Neuron (in vitro differentiated cells): ENCODE measurements at regions not wholly inside any gene's neighbourhood (a gene's known extent, or its start where the extent isn't known, plus 50 kb on each side); places are given as distances from the start of the nearest gene placed in this dataset.

Source experiments
- H2AFZ ChIP-seq: one replicate; pipeline ENCODE4 v1.6.1; 2013; ENCODE audit warnings: low read depth, mild to moderate bottlenecking, inconsistent platforms, low read length, moderate library complexity
- H3K27me3 ChIP-seq: one replicate; pipeline ENCODE4 v1.6.1; 2013; ENCODE audit warnings: low read length; ENCODE audit not compliant: insufficient read depth
- H3K36me3 ChIP-seq: one replicate; pipeline ENCODE4 v1.6.1; 2013; ENCODE audit warnings: low read length; ENCODE audit not compliant: insufficient read depth
- H3K4me1 ChIP-seq: one replicate; pipeline ENCODE4 v1.6.1; 2013; ENCODE audit warnings: low read length; ENCODE audit not compliant: insufficient read depth
- H3K4me3 ChIP-seq: 2 replicates; pipeline ENCODE4 v1.5.1; 2013; ENCODE audit warnings: mild to moderate bottlenecking, low read length, moderate library complexity
- H3K9me3 ChIP-seq: one replicate; pipeline ENCODE4 v1.6.1; 2013; ENCODE audit warnings: low read length

- Histone ChIP-seq H3K36me3 (no peaks in the 10 kb centered on the region), H3K27me3 (no peaks in the 10 kb centered on the region), H3K4me1 (no peaks in the 10 kb centered on the region), H2AFZ (no peak overlapping the region), H3K4me3 (no peak overlapping the region), H3K9me3 (no peaks in the 10 kb centered on the region)
Measured at GRCh38 chr9:75602060-75602459, 288.4 kb upstream of the PCSK5 start.

DNA sequence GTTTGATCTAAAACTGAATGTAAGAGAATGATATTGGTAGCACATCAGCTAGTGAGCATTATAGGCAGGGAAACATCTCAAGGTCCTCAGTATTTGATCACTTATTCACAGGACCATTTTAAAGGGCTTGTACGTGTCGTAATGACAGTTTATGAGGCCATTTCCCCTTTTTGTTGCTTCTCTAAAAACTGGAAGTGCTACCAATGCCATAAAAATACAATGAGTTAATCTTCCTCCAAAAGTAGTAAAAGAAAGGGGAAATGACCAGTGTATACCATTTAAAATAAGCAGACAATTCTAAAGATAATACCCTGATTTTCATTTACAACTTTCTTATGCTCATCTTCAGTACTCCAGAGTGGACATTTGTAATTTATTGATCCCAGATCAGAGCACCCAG, 285.8 kb upstream of the PCSK5 start:
- Histone ChIP-seq H3K27me3 (no peaks in the 10 kb centered on the region), H3K4me3 (no peak overlapping the region), H3K9me3 (no peaks in the 10 kb centered on the region), H3K4me1 (no peaks in the 10 kb centered on the region), H2AFZ (no peak overlapping the region), H3K36me3 (no peaks in the 10 kb centered on the region)

- H3K4me1 ChIP-seq: no peaks in the 10 kb centered on the region
- no peak overlapping the region for H2AFZ ChIP-seq
- no peak overlapping the region for H3K4me3 ChIP-seq
- H3K27me3 ChIP-seq: no peaks in the 10 kb centered on the region
- no peaks in the 10 kb centered on the region for H3K9me3 ChIP-seq
- H3K36me3 ChIP-seq: no peaks in the 10 kb centered on the region
Measured at GRCh38 chr9:75607521-75607920, 283.0 kb upstream of the PCSK5 start.

DNA sequence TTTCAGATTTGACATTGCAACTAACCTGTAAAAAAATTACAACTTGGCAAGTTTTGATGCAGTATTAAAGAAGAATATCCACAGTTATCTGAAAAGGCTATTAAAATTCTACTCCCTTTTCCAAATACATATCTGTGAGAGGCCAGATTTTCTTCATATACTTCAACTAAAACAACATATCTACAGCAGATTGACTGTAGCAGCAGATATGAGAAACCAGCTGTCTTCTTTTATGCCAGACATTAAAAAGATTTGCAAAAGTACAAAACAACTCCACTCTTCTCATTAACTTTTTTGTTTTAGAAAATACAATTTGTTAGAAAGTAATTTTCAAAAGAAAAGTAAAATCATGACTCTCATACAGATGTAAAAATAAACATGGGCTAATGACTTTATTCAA, 281.1 kb upstream of the PCSK5 start:
- H3K4me3 ChIP-seq: no peak overlapping the region
- H3K4me1 ChIP-seq: no peaks in the 10 kb centered on the region
- no peak overlapping the region for H2AFZ ChIP-seq
- H3K9me3 ChIP-seq: no peaks in the 10 kb centered on the region
- no peaks in the 10 kb centered on the region for H3K36me3 ChIP-seq
- no peaks in the 10 kb centered on the region for H3K27me3 ChIP-seq

DNA sequence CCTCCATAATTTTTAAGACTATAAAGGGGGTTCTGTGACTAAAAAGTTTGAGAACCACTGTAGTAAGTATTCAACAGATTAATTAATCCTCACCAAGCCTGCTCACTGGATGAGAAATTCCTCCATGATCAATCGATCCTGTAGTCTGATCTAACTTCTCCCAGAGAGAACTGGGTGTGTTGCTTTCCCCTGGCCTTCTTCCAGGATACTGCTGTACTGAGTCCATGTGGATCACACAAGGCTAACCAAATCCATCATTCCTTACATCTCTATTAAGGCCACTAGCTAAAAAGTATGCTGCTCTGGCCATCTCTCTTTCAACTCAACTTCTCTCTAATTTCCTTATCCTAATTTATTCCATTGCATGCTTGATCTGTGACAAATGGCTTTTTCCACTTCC, 280.2 kb upstream of the PCSK5 start:
- Histone ChIP-seq H2AFZ (no peak overlapping the region), H3K4me1 (no peaks in the 10 kb centered on the region), H3K4me3 (no peak overlapping the region), H3K27me3 (no peaks in the 10 kb centered on the region), H3K9me3 (no peaks in the 10 kb centered on the region), H3K36me3 (no peaks in the 10 kb centered on the region)

DNA sequence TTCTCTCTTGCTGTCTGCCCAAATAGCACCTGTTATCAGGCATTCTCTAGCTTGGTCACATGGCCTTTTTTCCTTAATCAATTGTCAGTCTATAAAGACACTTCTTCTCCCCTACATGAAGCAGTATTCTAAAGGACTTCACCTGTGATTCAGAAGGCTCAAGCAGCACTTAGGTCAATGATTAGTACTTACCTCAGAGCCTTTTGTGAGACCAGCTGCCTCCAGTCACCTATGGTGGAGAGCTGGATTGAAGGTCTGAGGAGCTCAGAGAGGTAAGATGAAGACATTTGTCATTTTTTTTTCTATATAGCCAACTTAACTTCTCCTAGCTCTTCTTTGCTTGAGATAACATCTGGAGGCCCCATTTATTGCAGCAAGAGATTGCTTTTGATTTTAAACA, 278.3 kb upstream of the PCSK5 start:
- Histone ChIP-seq H3K9me3 (no peaks in the 10 kb centered on the region), H2AFZ (no peak overlapping the region), H3K36me3 (no peaks in the 10 kb centered on the region), H3K4me3 (no peak overlapping the region), H3K4me1 (peaks cover 2% of the 10 kb centered on the region), H3K27me3 (no peaks in the 10 kb centered on the region)

DNA sequence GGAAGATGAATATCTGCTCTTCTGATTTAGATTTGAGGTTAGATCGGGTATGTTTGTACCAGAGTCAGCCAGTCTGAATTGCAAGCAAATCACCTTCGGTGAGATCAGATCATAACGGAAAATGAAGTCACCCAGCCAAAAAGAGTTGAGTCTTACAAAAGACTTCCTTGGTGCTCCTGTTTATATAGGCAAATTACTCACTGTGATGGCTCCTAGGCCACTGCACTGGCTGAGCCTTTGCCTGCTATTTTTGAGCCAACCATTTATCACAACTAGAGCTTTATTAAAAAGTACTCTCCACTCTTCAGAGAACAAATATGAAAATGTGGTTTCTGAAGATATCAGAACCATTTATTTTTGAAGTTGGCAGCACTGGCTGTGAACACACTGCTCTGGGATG, 277.7 kb upstream of the PCSK5 start:
- no peaks in the 10 kb centered on the region for H3K36me3 ChIP-seq
- H3K27me3 ChIP-seq: no peaks in the 10 kb centered on the region
- peaks cover 2% of the 10 kb centered on the region for H3K4me1 ChIP-seq

GRCh38 chr9:75615284-75615683, 275.2 kb upstream of the PCSK5 start:
- H3K9me3 ChIP-seq: no peaks in the 10 kb centered on the region
- no peaks in the 10 kb centered on the region for H3K27me3 ChIP-seq

More for the DNA sequence above, 277.7 kb upstream of the PCSK5 start:
- H2AFZ ChIP-seq: no peak overlapping the region
- no peak overlapping the region for H3K4me3 ChIP-seq
- H3K9me3 ChIP-seq: no peaks in the 10 kb centered on the region

DNA sequence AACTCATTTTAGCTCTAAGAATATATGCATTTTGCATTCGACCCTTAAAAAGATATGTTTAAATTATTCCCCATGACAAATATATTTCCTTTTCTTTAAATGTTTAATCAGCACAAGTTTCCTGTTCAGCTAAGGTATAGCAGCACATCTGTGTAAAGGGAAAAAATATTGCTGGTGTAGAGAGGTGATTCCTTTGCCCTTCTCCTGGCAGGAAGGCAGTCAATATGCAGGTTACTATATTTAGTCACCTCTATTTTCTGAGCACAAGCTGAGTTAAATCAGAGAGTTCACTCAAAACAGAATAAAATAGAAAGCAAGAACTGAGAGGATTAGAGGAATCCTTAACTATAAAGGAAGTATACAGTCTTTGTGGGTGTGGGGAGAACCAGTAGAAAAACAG, 274.4 kb upstream of the PCSK5 start:
- no peaks in the 10 kb centered on the region for H3K36me3 ChIP-seq
- peaks cover 2% of the 10 kb centered on the region for H3K4me1 ChIP-seq
- H3K9me3 ChIP-seq: no peaks in the 10 kb centered on the region
- H3K27me3 ChIP-seq: no peaks in the 10 kb centered on the region
- no peak overlapping the region for H2AFZ ChIP-seq
- no peak overlapping the region for H3K4me3 ChIP-seq

More at GRCh38 chr9:75615284-75615683, 275.2 kb upstream of the PCSK5 start:
- H2AFZ ChIP-seq: no peak overlapping the region
- peaks cover 2% of the 10 kb centered on the region for H3K4me1 ChIP-seq
- H3K36me3 ChIP-seq: no peaks in the 10 kb centered on the region
- H3K4me3 ChIP-seq: no peak overlapping the region

- Histone ChIP-seq H3K36me3 (no peaks in the 10 kb centered on the region), H3K9me3 (no peaks in the 10 kb centered on the region), H3K27me3 (no peaks in the 10 kb centered on the region), H3K4me3 (no peak overlapping the region), H3K4me1 (peaks cover 2% of the 10 kb centered on the region), H2AFZ (no peak overlapping the region)
Measured at GRCh38 chr9:75616841-75617566, 273.5 kb upstream of the PCSK5 start.

DNA sequence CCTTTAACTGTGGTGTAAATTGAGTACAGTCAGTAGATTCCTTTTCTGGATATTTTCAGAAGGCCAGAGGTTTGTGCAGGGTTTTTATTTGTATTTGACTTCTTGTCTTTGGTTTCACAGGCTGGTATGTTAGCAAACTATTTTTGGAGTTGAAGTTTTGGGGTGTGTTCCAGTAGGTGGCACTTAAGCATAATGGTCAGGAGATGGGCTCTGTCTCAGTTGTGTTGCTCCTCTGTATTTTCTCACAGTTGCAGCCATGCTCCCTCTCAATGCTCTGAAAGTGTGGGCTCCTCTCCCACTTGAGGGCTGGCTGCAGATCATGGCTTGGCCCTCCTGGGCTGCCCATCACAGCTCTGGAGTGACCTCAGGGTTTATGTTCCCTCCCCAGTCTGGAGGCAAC, 267.0 kb upstream of the PCSK5 start:
- Histone ChIP-seq H2AFZ (no peak overlapping the region), H3K27me3 (no peaks in the 10 kb centered on the region), H3K9me3 (no peaks in the 10 kb centered on the region), H3K4me1 (no peaks in the 10 kb centered on the region), H3K4me3 (no peak overlapping the region), H3K36me3 (no peaks in the 10 kb centered on the region)

DNA sequence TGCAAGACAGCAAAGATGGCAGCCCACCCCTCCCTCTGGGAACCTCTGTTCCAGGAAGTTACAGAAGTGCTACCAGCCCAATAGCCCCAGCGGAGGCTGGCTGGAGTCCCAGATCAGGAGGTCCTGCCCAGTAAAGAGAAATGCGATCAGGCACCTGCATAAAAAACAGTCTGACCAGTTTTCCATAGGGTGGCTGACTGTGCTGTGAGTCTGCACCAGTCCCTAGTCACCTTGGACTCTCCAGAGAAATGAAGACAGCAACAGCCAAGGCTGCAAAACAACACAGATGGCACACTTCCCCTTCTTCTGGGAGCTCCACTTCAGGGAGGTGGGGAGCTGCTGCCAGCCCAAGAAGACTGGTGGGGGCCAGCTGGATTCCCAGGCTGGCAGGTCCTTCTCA, 265.5 kb upstream of the PCSK5 start:
- H3K4me1 ChIP-seq: no peaks in the 10 kb centered on the region
- no peaks in the 10 kb centered on the region for H3K9me3 ChIP-seq
- no peak overlapping the region for H2AFZ ChIP-seq

DNA sequence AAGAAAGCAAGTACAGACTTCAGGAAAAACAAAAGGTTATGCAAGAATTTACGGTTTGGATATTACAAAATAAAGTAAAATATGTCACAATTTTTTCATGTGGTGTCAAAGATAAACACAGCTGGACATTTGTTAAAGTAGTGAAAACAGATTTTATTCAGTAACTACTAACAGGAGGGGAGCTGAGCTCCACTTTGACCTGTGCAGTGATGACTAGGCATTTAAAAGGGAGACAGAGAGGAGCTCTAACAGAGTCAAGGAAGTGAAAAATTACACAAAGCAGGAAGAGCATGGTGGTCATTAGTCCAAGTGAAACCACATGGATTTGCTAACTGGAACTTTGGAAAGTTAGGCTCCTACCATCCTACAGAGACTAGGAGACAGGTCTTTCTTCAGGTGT, 263.6 kb upstream of the PCSK5 start:
- Histone ChIP-seq H3K27me3 (no peaks in the 10 kb centered on the region), H3K4me3 (no peak overlapping the region), H3K4me1 (no peaks in the 10 kb centered on the region), H3K9me3 (no peaks in the 10 kb centered on the region), H3K36me3 (no peaks in the 10 kb centered on the region), H2AFZ (no peak overlapping the region)

More for the DNA sequence above, 265.5 kb upstream of the PCSK5 start:
- Histone ChIP-seq H3K27me3 (no peaks in the 10 kb centered on the region), H3K4me3 (no peak overlapping the region), H3K36me3 (no peaks in the 10 kb centered on the region)

DNA sequence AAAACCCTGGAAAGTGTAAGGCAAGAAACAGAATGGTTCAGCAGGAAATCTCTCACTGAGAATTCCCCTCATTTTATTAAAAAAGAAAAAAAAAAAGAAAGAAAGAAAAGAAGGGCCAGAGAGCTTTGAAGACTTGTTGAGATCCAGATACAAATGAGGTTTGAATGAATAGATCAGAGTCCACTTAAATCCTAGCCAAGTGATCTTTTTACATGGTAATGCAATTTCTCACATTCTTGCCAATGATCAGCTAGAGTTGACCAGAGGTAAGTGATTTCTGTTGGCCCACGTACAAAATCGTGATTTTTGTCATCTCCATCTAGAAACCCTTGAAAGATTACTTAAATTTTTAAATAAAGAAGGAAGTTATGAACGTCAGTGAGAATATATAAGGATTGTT, 261.5 kb upstream of the PCSK5 start:
- no peak overlapping the region for H2AFZ ChIP-seq
- H3K4me3 ChIP-seq: no peak overlapping the region
- H3K36me3 ChIP-seq: no peaks in the 10 kb centered on the region
- H3K4me1 ChIP-seq: no peaks in the 10 kb centered on the region
- H3K9me3 ChIP-seq: no peaks in the 10 kb centered on the region
- no peaks in the 10 kb centered on the region for H3K27me3 ChIP-seq
